Large intestine (tissue), 3 donors: ENCODE measurements at regions not wholly inside any gene's neighbourhood (a gene's known extent, or its start where the extent isn't known, plus 50 kb on each side); places are given as distances from the start of the nearest gene placed in this dataset.
"Not testable (repeated sequence)": the region's sequence is repeated elsewhere in the genome, so short reads cannot be mapped to it uniquely, and the experiment has no call there.

ENCODE experiments used
- DNase-seq, 2 donors: peaks; one replicate each; pipeline versions ENCODE4 v3.0.0 to v3.0.0-alpha.2; 2013
- H3K27ac ChIP-seq: one replicate; pipeline ENCODE4 v1.5.1; 2013; ENCODE audit warnings: low read length
- H3K27me3 ChIP-seq: 2 replicates; pipeline ENCODE4 v1.6.1; 2013; ENCODE audit warnings: low read length; ENCODE audit not compliant: control insufficient read depth, insufficient read depth
- H3K36me3 ChIP-seq: 2 replicates; pipeline ENCODE4 v1.6.1; 2013; ENCODE audit warnings: low read length; ENCODE audit not compliant: control insufficient read depth, insufficient read depth
- H3K4me1 ChIP-seq: one replicate; pipeline ENCODE4 v1.6.1; 2013; ENCODE audit warnings: low read length; ENCODE audit not compliant: control insufficient read depth, insufficient read depth
- H3K4me3 ChIP-seq: one replicate; pipeline ENCODE4 v1.5.1; 2013; ENCODE audit warnings: low read length
- H3K9me3 ChIP-seq: one replicate; pipeline ENCODE4 v1.6.1; 2013; ENCODE audit warnings: mild to moderate bottlenecking, low read depth, low read length, moderate library complexity; ENCODE audit not compliant: control insufficient read depth
- WGBS: methylation state at CpG from one replicate; pipeline ENCODE4 v1.1.5; 2013; ENCODE audit warnings: low lambda C conversion rate; ENCODE audit not compliant: insufficient coverage; 5-methylcytosine and 5-hydroxymethylcytosine counted together

DNA sequence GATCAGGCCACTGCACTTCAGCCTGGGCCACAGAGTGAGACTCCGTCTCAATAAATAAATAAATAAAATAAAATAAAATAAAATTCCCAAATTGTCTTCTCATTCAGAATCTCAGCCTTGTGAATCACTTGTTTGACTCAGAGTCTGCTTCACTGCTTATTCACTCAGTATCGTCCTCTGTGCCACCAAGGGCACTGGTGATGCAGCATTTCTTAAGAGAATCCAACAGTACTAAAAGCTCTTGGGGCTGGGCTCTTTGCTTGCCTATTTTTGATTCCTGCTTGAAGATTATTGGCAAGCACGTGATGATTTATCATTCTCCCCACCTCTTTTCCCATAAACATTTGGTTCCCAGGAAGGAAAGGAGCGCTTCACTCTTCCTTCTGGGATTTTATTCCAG lies 54.8 kb upstream of the HMGB1 start:
- H3K9me3 ChIP-seq, result no peaks in the 10 kb centered on the region
- no peaks in the 10 kb centered on the region for H3K4me1 ChIP-seq
- no peaks in the 10 kb centered on the region for H3K36me3 ChIP-seq
- WGBS, result 100% methylated on average over 1 of the region's 4 CpGs
- no peak overlapping the region for H3K4me3 ChIP-seq
- no peak overlapping the region for H3K27ac ChIP-seq
- H3K27me3 ChIP-seq, result no peaks in the 10 kb centered on the region
- no peak for DNase-seq

DNA sequence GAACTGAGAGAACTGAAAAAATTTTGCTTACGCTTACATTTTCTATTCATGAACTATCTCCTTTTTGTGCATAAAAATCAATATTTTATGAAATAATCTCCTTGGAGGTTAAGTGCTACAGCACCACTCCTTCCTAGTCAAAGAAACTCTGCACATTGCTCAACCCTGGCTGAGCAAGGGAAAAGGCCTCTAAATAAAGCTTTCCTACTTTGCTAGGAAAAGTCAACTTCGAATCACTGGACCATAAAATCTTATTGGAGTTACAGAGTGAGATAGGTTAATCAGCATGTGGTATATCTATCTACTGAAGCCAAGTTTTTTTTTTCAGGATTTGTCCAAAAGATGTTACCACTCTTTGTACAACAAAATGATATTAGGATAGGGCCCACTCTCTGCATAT lies 57.5 kb upstream of the HMGB1 start:
- no peaks in the 10 kb centered on the region for H3K36me3 ChIP-seq
- no peaks in the 10 kb centered on the region for H3K27me3 ChIP-seq
- H3K4me3 ChIP-seq, result no peak overlapping the region
- WGBS, result 100% methylated on average over 1 of the region's 2 CpGs
- H3K4me1 ChIP-seq, result peaks cover 11% of the 10 kb centered on the region
- H3K9me3 ChIP-seq, result no peaks in the 10 kb centered on the region
- peak; percentile 19 to 62 for DNase-seq
- no peak overlapping the region for H3K27ac ChIP-seq

DNA sequence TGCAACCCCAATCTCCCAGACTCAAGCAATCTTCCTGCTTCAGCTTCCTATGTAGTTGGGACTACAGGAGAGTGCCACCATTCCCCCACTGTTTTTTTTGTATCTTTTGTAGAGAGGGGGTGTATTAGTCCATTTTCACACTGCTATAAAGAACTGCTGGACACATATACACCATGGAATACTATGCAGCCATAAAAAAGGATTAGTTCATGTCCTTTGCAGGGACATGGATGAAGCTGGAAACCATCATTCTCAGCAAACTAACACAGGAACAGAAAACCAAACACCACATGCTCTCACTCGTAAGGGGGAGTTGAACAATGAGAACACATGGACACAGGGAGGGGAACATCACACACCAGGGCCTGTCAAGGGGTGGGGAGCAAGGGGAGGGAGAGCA lies 58.1 kb upstream of the HMGB1 start:
- not testable (repeated sequence) for H3K4me3 ChIP-seq, DNase-seq
- no CpG with 5 or more reads among the region's 1 CpG for WGBS

DNA sequence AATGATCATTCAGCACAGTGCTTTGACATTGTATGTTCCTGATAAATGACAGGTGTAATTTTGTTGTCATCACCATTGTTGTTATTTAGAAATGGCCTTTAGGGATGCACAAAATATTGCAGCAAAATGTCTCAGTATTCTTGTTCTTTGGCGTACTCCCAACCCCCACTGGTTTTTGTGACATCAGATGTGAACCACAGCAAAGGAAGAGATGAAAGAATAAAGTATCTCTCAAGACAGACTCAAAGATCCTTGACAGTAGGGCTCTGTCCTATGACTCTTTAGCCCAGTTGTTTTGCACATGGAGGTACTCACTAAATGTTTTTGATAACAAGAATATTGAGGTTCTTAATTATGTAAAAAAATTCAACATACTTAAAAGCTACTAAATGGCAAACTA lies 59.5 kb upstream of the HMGB1 start:
- H3K27me3 ChIP-seq, H3K36me3 ChIP-seq, H3K4me3 ChIP-seq, DNase-seq, H3K9me3 ChIP-seq, H3K27ac ChIP-seq: not testable (repeated sequence)
- WGBS, result no CpG with 5 or more reads among the region's 1 CpG
- peaks cover 11% of the 10 kb centered on the region for H3K4me1 ChIP-seq

More for the DNA sequence above, 58.1 kb upstream of the HMGB1 start:
- not testable (repeated sequence) for H3K36me3 ChIP-seq, H3K9me3 ChIP-seq, H3K27ac ChIP-seq, H3K27me3 ChIP-seq
- H3K4me1 ChIP-seq, result peaks cover 11% of the 10 kb centered on the region

DNA sequence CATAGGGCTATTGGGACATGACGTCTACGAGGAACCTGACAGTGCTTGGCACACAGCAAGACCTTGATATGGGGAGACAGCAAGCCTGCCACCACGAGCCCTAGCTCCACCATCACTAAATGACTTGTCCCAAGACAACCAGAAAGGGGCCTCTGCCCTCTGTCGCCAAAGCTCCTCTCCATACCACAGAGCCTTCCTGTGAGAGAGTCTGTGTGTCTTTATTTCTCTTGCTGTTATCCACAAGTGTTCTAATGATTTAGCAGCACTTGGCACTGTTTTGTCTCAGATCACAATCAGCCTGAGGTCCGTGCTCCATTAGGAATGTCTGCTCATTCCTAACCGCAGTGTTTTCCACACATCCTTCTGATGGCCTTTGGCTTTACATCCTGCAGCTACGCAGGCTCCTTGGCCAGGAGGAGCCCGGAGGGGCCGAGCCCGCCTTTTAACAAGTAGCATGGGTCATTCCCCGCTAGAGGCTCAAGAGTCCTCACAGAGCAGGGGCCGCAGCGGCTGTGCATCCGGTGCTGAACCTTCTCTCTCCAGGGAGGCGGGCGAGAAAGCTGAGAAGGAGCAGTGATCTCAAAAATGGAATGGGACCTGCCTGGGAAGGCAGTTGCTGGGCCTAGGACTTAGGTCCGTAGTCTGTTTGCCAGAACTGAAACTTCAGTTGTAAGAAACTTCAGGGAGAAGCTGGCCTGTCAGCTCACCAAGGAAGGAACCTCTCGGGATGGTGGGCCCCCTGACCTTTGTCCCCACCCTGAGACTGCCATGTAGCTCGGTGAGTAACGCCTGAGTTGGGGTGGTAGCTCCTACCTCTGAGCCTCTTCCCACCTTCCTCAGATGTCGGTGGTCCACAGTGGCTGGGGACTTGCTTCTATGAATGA lies 61.1 kb upstream of the HMGB1 start:
- no peaks in the 10 kb centered on the region for H3K27me3 ChIP-seq
- WGBS, result 0% methylated on average over 1 of the region's 21 CpGs
- H3K4me1 ChIP-seq, result peaks cover 11% of the 10 kb centered on the region
- H3K36me3 ChIP-seq, result no peaks in the 10 kb centered on the region
- no peaks in the 10 kb centered on the region for H3K9me3 ChIP-seq
- peak overlapping the region; percentile 7 for H3K27ac ChIP-seq
- DNase-seq, result peak; percentile 57 to 81
- H3K4me3 ChIP-seq, result no peak overlapping the region

DNA sequence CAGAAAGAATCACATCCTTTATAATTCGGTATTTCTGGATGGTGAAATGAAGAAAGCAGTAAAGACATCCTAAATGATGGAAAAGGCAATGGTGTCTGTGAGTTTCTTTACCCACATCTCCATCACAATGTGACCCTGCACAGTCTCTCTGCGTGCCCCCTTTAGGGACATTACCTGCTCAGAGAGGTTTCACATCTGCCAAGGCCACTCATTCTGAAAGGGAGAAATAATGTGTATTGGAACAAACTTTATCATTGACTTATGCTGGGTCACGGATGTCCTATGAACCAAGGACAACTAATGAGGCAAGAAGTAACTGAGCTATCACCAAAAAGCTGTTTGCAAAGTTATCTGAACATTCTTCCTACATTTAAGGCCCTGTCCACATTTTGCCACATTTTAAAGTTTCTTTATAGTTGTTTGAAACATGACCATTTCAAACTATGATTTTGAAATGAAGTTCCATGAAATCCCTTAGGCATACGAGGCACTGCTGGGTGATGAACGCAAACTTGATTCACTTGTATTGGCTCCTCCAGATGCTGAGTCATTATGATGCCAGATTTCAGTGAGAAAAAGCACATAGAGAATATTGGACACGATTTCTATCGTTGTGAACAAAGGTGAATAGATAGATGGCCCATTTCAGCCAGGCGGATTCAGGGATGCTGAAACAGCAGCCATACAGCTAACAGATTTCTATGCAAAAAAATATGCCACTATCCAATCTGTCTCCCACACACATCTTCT lies 63.5 kb upstream of the HMGB1 start:
- 90% methylated on average over 2 of the region's 8 CpGs for WGBS
- no peak overlapping the region for H3K27ac ChIP-seq
- no peaks in the 10 kb centered on the region for H3K27me3 ChIP-seq
- no peaks in the 10 kb centered on the region for H3K9me3 ChIP-seq
- H3K4me1 ChIP-seq, result peaks cover 11% of the 10 kb centered on the region
- H3K4me3 ChIP-seq, result no peak overlapping the region
- no peak for DNase-seq
- no peaks in the 10 kb centered on the region for H3K36me3 ChIP-seq

DNA sequence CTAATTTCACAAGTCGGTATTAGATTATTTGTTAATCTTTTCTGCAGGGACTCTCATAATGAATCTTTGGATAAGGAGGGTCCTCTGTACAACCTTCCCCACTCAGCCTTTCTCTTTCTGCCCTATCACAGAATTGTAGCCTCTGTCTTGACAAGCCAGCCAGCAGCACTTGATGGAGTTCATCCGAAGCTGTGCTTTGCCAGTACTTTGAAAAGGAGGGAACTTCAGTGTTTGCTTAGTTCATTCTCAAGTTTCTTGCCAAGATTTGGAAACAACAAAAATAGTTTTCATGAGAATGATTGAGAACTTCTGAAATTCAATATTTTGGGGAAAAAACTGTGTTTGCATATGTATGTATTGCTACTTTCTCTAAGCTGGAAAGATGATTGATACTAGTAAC lies 69.3 kb upstream of the HMGB1 start:
- no peak overlapping the region for H3K4me3 ChIP-seq
- H3K27ac ChIP-seq, result no peak overlapping the region
- no peak for DNase-seq
- H3K27me3 ChIP-seq, result no peaks in the 10 kb centered on the region
- H3K36me3 ChIP-seq, result no peaks in the 10 kb centered on the region
- no peaks in the 10 kb centered on the region for H3K4me1 ChIP-seq
- no peaks in the 10 kb centered on the region for H3K9me3 ChIP-seq
- no CpG with 5 or more reads among the region's 2 CpGs for WGBS

DNA sequence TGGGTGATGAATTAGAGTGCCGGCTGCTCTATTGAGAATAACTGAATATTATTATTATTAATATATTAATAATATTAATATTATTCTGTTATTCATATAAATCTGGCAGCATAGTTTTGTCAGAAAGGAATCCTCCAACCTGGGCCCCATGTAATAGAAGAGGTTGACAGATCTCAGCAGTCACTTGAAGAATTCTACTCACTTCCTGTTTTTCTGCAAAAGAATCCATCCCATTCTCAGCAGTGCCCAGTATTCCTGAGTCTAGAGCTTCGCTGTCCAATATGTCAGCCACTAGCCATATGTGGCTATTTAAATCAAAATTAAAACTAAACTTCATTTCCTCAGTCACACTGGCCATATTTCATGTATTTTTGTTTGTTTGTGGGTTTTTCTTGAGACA lies 72.4 kb upstream of the USPL1 start:
- 80% methylated on average over 1 of the region's 2 CpGs for WGBS
- no peak for DNase-seq

DNA sequence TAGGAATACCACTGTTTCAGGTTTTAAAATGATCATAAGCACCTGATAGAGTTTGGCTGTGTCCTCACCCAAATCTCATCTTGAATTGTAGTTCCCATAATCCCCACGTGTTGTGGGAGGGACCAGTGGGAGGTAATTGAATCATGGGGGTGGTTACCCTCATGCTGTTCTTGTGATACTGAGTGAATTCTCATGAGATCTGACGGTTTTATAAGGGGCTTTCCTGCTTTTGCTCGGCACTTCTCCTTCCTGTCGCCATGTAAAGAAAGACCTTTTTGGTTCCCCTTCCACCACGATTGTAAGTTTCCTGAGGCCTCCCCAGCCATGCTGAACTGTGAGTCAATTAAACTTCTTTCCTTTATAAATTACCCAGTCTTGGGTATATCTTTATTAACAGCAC lies 69.7 kb upstream of the USPL1 start:
- H3K4me3 ChIP-seq, H3K9me3 ChIP-seq: not testable (repeated sequence)
- 94% methylated on average over 3 of the region's 5 CpGs for WGBS

More for the DNA sequence above, 72.4 kb upstream of the USPL1 start:
- H3K9me3 ChIP-seq, result no peaks in the 10 kb centered on the region
- H3K4me1 ChIP-seq, result no peaks in the 10 kb centered on the region
- no peaks in the 10 kb centered on the region for H3K27me3 ChIP-seq
- no peak overlapping the region for H3K27ac ChIP-seq
- no peak overlapping the region for H3K4me3 ChIP-seq
- H3K36me3 ChIP-seq, result no peaks in the 10 kb centered on the region

DNA sequence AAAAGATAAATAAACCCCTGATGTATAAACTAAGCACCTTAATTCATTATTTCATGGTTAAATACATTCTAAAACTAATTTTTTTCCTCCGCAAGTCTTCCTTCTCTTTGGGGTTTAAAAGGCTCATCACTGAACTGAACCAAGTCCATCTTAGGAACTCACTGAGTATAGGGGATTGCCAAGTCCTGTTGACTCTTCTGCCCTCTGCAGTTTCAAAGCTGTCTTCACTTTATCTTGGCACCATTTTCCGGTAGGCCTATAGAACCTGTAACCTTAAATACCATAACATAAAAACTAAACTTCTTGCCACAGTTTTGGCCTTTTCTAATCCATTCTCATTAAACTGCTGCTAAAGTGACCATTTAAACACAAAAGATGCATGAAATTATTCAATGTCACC lies 66.5 kb upstream of the USPL1 start:
- Histone ChIP-seq H3K4me1 (no peaks in the 10 kb centered on the region), H3K27ac (no peak overlapping the region), H3K9me3 (no peaks in the 10 kb centered on the region), H3K4me3 (no peak overlapping the region), H3K36me3 (no peaks in the 10 kb centered on the region), H3K27me3 (no peaks in the 10 kb centered on the region)
- DNase-seq, result peak; percentile 35 to 42
- no CpG with 5 or more reads among the region's 2 CpGs for WGBS

More for the DNA sequence above, 69.7 kb upstream of the USPL1 start:
- not testable (repeated sequence) for H3K27ac ChIP-seq, H3K27me3 ChIP-seq, H3K36me3 ChIP-seq, DNase-seq, H3K4me1 ChIP-seq
